ENCODE measurements at regions not wholly inside any gene's neighbourhood (a gene's known extent, or its start where the extent isn't known, plus 50 kb on each side); places are given as distances from the start of the nearest gene placed in this dataset.

GRCh38 chr2:116877944-116878343, 936.5 kb upstream of the DDX18 start:
- no peak for TF ChIP-seq POLR2A (IDR thresholded peaks at IDR 0.05; ENCODE audit: low read depth, low read length)
- TF ChIP-seq POLR2AphosphoS5 (IDR thresholded peaks at IDR 0.05; ENCODE audit: low read depth, low read length) = no peak
